HepG2 (cell line): ENCODE measurements at regions not wholly inside any gene's neighbourhood (a gene's known extent, or its start where the extent isn't known, plus 50 kb on each side); places are given as distances from the start of the nearest gene placed in this dataset.

Experiments used
- ATAC-seq: fragments of 200-7000 bp; cut with Tn5 transposase; 3 replicates; pipeline ENCODE4 v1.9.1; 2020; ENCODE audit warnings: mild to moderate bottlenecking, moderate library complexity
- BruUV-seq: library from RNA; stranded (reverse); fragments of 400-500 nt; replicated peaks from 2 replicates; lab custom pipeline; 2021; lab: Mats Ljungman, UMichigan
- CTCF ChIA-PET: fragments of 300-600 bp; formaldehyde crosslinking; extraction: SDS; loops from one replicate; lab custom pipeline; 2021; ENCODE audit warnings: low total read pairs, inconsistent platforms, low intra/inter-chr PET ratio; lab: Yijun Ruan, JAX
- POLR2A ChIA-PET: fragments of 350-600 bp; sonication (Branson Sonifier 250); formaldehyde crosslinking; loops from one replicate; lab custom pipeline; 2020; ENCODE audit warnings: antibody characterized with exemption, inconsistent platforms; lab: Yijun Ruan, JAX
- DNase-seq: peaks from one replicate; pipeline ENCODE4 v3.0.0-alpha.2; 2015; ENCODE audit warnings: low spot score
- FAIRE-seq: peaks from 3 replicates; lab custom pipeline; 2011; peaks lifted over from hg19 to GRCh38; lab: Jason Lieb, UNC
- H2AFZ ChIP-seq: one replicate; pipeline ENCODE4 v1.6.1; 2011; ENCODE audit warnings: low read length, inconsistent platforms
- H3K27ac ChIP-seq: fragments of 300-600 bp; 3 replicates; pipeline ENCODE4 v1.8.0; 2011; ENCODE audit warnings: mixed run types, mild to moderate bottlenecking, mixed read lengths, low read length, inconsistent platforms; ENCODE audit not compliant: insufficient read depth; ENCODE audit errors: extremely low read length
- H3K27me3 ChIP-seq, 2 experiments: fragments of 200-600 bp in 1 of 2; 2 replicates in 1 of 2; 3 replicates in 1 of 2; pipeline versions ENCODE4 v1.6.0 to v1.8.0; 2011; ENCODE audit warnings: low read length in 2 of 2, mild to moderate bottlenecking in 2 of 2, moderate library complexity in 2 of 2, inconsistent platforms in 1 of 2; ENCODE audit not compliant: insufficient read depth in 2 of 2, control insufficient read depth in 1 of 2
- H3K36me3 ChIP-seq, 2 experiments: fragments of 200-600 bp in 1 of 2; replicated peaks in 1 of 2; 2 replicates in 1 of 2; 3 replicates in 1 of 2; pipeline versions ENCODE4 v1.5.1 to v1.8.0; 2011; ENCODE audit warnings: low read length in 2 of 2, inconsistent platforms in 1 of 2; ENCODE audit not compliant: insufficient read depth in 2 of 2, control insufficient read depth in 1 of 2
- H3K4me1 ChIP-seq: 2 replicates; pipeline ENCODE4 v1.5.1; 2012; ENCODE audit warnings: low read length, inconsistent platforms; ENCODE audit not compliant: insufficient read depth
- H3K4me2 ChIP-seq: 2 replicates; pipeline ENCODE4 v1.6.0; 2011; ENCODE audit warnings: low read depth, low read length, inconsistent platforms
- H3K4me3 ChIP-seq, 3 experiments: fragments of 200-600 bp in 1 of 3; sonication (generic), shearing (Covaris generic) in 1 of 3; replicated peaks in 1 of 3; 2 replicates each; pipeline ENCODE4 v1.5.1; 2011 to 2016; ENCODE audit warnings: low read length in 3 of 3, inconsistent platforms in 2 of 3, low read depth in 2 of 3, mild to moderate bottlenecking in 2 of 3, control low read depth in 1 of 3, mixed read lengths in 1 of 3; ENCODE audit not compliant: insufficient read depth in 1 of 3
- H3K79me2 ChIP-seq: one replicate; pipeline ENCODE4 v1.6.1; 2011; ENCODE audit warnings: low read length, inconsistent platforms; ENCODE audit not compliant: insufficient read depth
- H3K9ac ChIP-seq: 2 replicates; pipeline ENCODE4 v1.6.0; 2011; ENCODE audit warnings: mild to moderate bottlenecking, low read depth, low read length, inconsistent platforms; ENCODE audit not compliant: insufficient read depth
- H3K9me3 ChIP-seq: 2 replicates; pipeline ENCODE4 v1.5.1; 2012; ENCODE audit warnings: mild to moderate bottlenecking, low read length
- H4K20me1 ChIP-seq: 2 replicates; pipeline ENCODE4 v1.6.0; 2011; ENCODE audit warnings: inconsistent platforms, mild to moderate bottlenecking, low read length, moderate library complexity; ENCODE audit not compliant: insufficient read depth
- AGO2 ChIP-seq: fragments of 200-400 bp; formaldehyde crosslinking; optimal IDR thresholded peaks from 2 replicates; pipeline ENCODE3; 2017; ENCODE audit warnings: mild to moderate bottlenecking, low read depth, low read length, moderate library complexity
- ATF6 ChIP-seq: sonication (generic); formaldehyde crosslinking; conservative IDR thresholded peaks from 2 replicates; pipeline ENCODE4 v1.4.0; 2020; ENCODE audit warnings: missing genetic modification reagents
- CAMTA2 ChIP-seq: sonication (generic); formaldehyde crosslinking; IDR thresholded peaks from 2 replicates; pipeline ENCODE4 v1.4.0; 2020; ENCODE audit warnings: mild to moderate bottlenecking, missing genetic modification reagents, borderline replicate concordance
- CREBL2 ChIP-seq: sonication (generic); formaldehyde crosslinking; IDR thresholded peaks from 2 replicates; pipeline ENCODE4 v1.8.1; 2023; ENCODE audit warnings: missing genetic modification reagents, mild to moderate bottlenecking, borderline replicate concordance
- E2F1 ChIP-seq: sonication (generic); formaldehyde crosslinking; IDR thresholded peaks from 2 replicates; pipeline ENCODE4 v1.5.0; 2020; ENCODE audit warnings: missing genetic modification reagents
- HBP1 ChIP-seq: IDR thresholded peaks from 2 replicates; pipeline ENCODE4 v1.6.1; 2016; ENCODE audit warnings: low read depth, control low read depth
- HNF4G ChIP-seq, 2 experiments: sonication (generic) in 1 of 2; formaldehyde crosslinking in 1 of 2; IDR thresholded peaks; 2 replicates each; pipeline versions ENCODE4 v1.4.0 to v1.6.1; 2011 to 2020; ENCODE audit warnings: borderline replicate concordance in 2 of 2, low read depth in 2 of 2, mild to moderate bottlenecking in 2 of 2, low read length in 1 of 2, missing genetic modification reagents in 1 of 2, moderate library complexity in 1 of 2
- MED8 ChIP-seq: sonication (generic); formaldehyde crosslinking; IDR thresholded peaks from 2 replicates; pipeline ENCODE4 v1.8.1; 2023; ENCODE audit warnings: mild to moderate bottlenecking, missing genetic modification reagents; ENCODE audit not compliant: insufficient replicate concordance
- MTA3 ChIP-seq: sonication (generic); formaldehyde crosslinking; IDR thresholded peaks from 2 replicates; pipeline ENCODE4 v1.4.0; 2020; ENCODE audit warnings: missing genetic modification reagents
- NCOA5 ChIP-seq: sonication (generic); formaldehyde crosslinking; IDR thresholded peaks from 2 replicates; pipeline ENCODE4 v1.4.0; 2020; ENCODE audit warnings: missing genetic modification reagents
- PTBP1 ChIP-seq: fragments of 200-400 bp; formaldehyde crosslinking; IDR thresholded peaks from 2 replicates; pipeline ENCODE4 v1.6.1; 2018; ENCODE audit warnings: low read length, low read depth; ENCODE audit not compliant: poor library complexity, severe bottlenecking
- RFX5 ChIP-seq: IDR thresholded peaks from 2 replicates; pipeline ENCODE4 v1.6.1; 2011; ENCODE audit warnings: low read depth, low read length, improper control_type of control experiment
- SNAI1 ChIP-seq: sonication (generic); formaldehyde crosslinking; IDR thresholded peaks from 2 replicates; pipeline ENCODE4 v1.5.0; 2020; ENCODE audit warnings: mild to moderate bottlenecking, missing genetic modification reagents, borderline replicate concordance
- TCF7 ChIP-seq: sonication (generic); IDR thresholded peaks from 2 replicates; pipeline ENCODE4 v1.6.1; 2016; ENCODE audit warnings: antibody characterized with exemption, low read depth
- TFAP4 ChIP-seq: sonication (generic); IDR thresholded peaks from 2 replicates; pipeline ENCODE4 v1.6.1; 2016; ENCODE audit warnings: low read depth, borderline replicate concordance
- XRCC5 ChIP-seq: fragments of 200-400 bp; formaldehyde crosslinking; optimal IDR thresholded peaks from 2 replicates; pipeline ENCODE3; 2017; ENCODE audit warnings: mild to moderate bottlenecking, low read length
- ZNF207 ChIP-seq: fragments of 450-650 bp; IDR thresholded peaks from 2 replicates; pipeline ENCODE4 v1.6.1; 2016; ENCODE audit warnings: antibody characterized with exemption, borderline replicate concordance
- ZNF350 ChIP-seq: sonication (generic); formaldehyde crosslinking; IDR thresholded peaks from 2 replicates; pipeline ENCODE4 v1.4.0; 2020; ENCODE audit warnings: mild to moderate bottlenecking, low read depth, missing genetic modification reagents, borderline replicate concordance
- ZSCAN22 ChIP-seq: sonication (generic); formaldehyde crosslinking; IDR thresholded peaks from 2 replicates; pipeline ENCODE4 v1.4.0; 2020; ENCODE audit warnings: mild to moderate bottlenecking, missing genetic modification reagents
- WGBS: methylation state at CpG from one replicate; pipeline ENCODE4 v1.1.6; 2017; ENCODE audit warnings: low lambda C conversion rate; 5-methylcytosine and 5-hydroxymethylcytosine counted together
- in situ Hi-C: cut with HindIII; loops from 2 replicates; pipeline ENCODE4 v1.10.0; 2017; ENCODE audit warnings: low pct_unique_long_range_greater_than_20kb; ENCODE audit not compliant: extremely low pct_ligation_motif_present
- intact Hi-C: fragments of 100-400 bp; cut with micrococcal nuclease; formaldehyde crosslinking; loops from one replicate; pipeline ENCODE4 v1.10.0; 2022; ENCODE audit not compliant: unreplicated experiment

- TF ChIP-seq ATF6 (no peak), ZNF350 (CRISPR knock-in tag) (no peak), HBP1 (CRISPR knock-in tag) (no peak), TFAP4 (no peak)
These were observed 111.5 kb upstream of the UPP2 start (continued) for GRCh38 chr2:157990173-157990572.

- BruUV-seq = no TSS peak
- no peaks in the 10 kb centered on the region for H3K36me3 ChIP-seq
- in situ Hi-C loops = no loop called here
- no peaks in the 10 kb centered on the region for H3K4me1 ChIP-seq
- no peaks in the 10 kb centered on the region for H3K9me3 ChIP-seq
- no peak for TF ChIP-seq E2F1 (CRISPR knock-in tag)
- no peak for TF ChIP-seq AGO2
- TF ChIP-seq CREBL2 (CRISPR knock-in tag) = no peak
- no peak for TF ChIP-seq MTA3
- TF ChIP-seq HNF4G (IDR thresholded peaks at IDR 0.05; ENCODE audit: borderline replicate concordance, low read depth, low read length) = no peak
- no peak for TF ChIP-seq HNF4G (CRISPR knock-in tag; IDR thresholded peaks at IDR 0.05; ENCODE audit: borderline replicate concordance, low read depth)
- TF ChIP-seq MED8 (CRISPR knock-in tag) = no peak
- no peak for TF ChIP-seq NCOA5 (CRISPR knock-in tag)
- no peak for TF ChIP-seq RFX5
- TF ChIP-seq CAMTA2 = no peak
- no peak for TF ChIP-seq ZNF207
- TF ChIP-seq XRCC5 = no peak
- no peak for TF ChIP-seq ZSCAN22 (CRISPR knock-in tag)
- no peak for TF ChIP-seq PTBP1
- TF ChIP-seq SNAI1 = no peak
- TF ChIP-seq TCF7 = no peak
- TF ChIP-seq, all 625 proteins: peak for 0
- intact Hi-C loops = no loop called here
- Histone ChIP-seq H3K79me2 (no peaks in the 10 kb centered on the region), H2AFZ (no peak overlapping the region), H3K4me2 (no peak overlapping the region), H4K20me1 (no peaks in the 10 kb centered on the region), H3K27ac (no peak overlapping the region), H3K9ac (no peak overlapping the region), H3K27me3 (no peaks in the 10 kb centered on the region), H3K4me3 (no peak overlapping the region)
- ATAC-seq (no peak), FAIRE-seq (no peak), DNase-seq (no peak)
- CTCF ChIA-PET = no interaction called here
- WGBS = 8% methylated on average over 5 of the region's 5 CpGs
- POLR2A ChIA-PET = no interaction called here
These were observed 112.4 kb upstream of the UPP2 start for GRCh38 chr2:157989227-157989626.
